ENCODE measurements at regions not wholly inside any gene's neighbourhood (a gene's known extent, or its start where the extent isn't known, plus 50 kb on each side); places are given as distances from the start of the nearest gene placed in this dataset.
A peak's percentile ranks its signal among the peaks of the same experiment; 100 is the strongest.

- Mint-ChIP-seq H3K36me3 (peaks cover 0 to 3% of the 10 kb centered on the region in 2 donors), H3K27me3 (ENCODE audit: low read depth in 3 of 3) (peaks cover 46 to 71% (median 63%) of the 10 kb centered on the region in 3 donors), H3K9me3 (peaks cover 0 to 12% (median 3%) of the 10 kb centered on the region in 7 donors), H3K4me1 (peaks cover 17% of the 10 kb centered on the region), H3K27ac (no peak overlapping the region), H3K4me3 (peak overlapping the region; percentile 87 to 99)
- Histone ChIP-seq H3K36me3 (replicated peaks in 1 of 2; ENCODE audit: control insufficient read depth in 1 of 2, insufficient read depth in 2 of 2, low read length in 2 of 2) (no peaks in the 10 kb centered on the region), H3K4me2 (replicated peaks; ENCODE audit: extremely low read depth, low read length, poor library complexity, severe bottlenecking) (peak overlapping the region; percentile 96), H3K4me1 (ENCODE audit: control insufficient read depth in 1 of 2, insufficient read depth in 2 of 2, low read length in 2 of 2) (peaks cover 15 to 20% of the 10 kb centered on the region in 2 donors), H3K9me3 (replicated peaks in 1 of 2; ENCODE audit: control insufficient read depth in 1 of 2, insufficient read depth in 1 of 2, low read length in 2 of 2) (peaks cover 0 to 12% of the 10 kb centered on the region in 2 donors), H3K4me3 (replicated peaks in 1 of 3; ENCODE audit: low read depth in 2 of 3, low read length in 3 of 3) (peak overlapping the region; percentile 37 to 81 (median 56)), H3K79me2 (ENCODE audit: insufficient read depth, low read length) (no peaks in the 10 kb centered on the region), H3K27ac (ENCODE audit: low read depth in 1 of 2, low read length in 2 of 2) (no peak overlapping the region), H3K9ac (ENCODE audit: insufficient read depth, low read length, poor library complexity, severe bottlenecking) (peak overlapping the region; percentile 46), H2AFZ (ENCODE audit: insufficient read depth, low read depth, low read length, poor library complexity, severe bottlenecking) (peak overlapping the region; percentile 88), H4K20me1 (ENCODE audit: insufficient read depth, low read length) (no peaks in the 10 kb centered on the region), H3K27me3 (ENCODE audit: control insufficient read depth in 2 of 2, insufficient read depth in 2 of 2, low read length in 2 of 2) (peaks cover 54 to 61% of the 10 kb centered on the region in 2 donors)
- WGBS (ENCODE audit: insufficient coverage) = under 1% methylated on average over 82 of the region's 92 CpGs
- TF ChIP-seq, protein P1, sequence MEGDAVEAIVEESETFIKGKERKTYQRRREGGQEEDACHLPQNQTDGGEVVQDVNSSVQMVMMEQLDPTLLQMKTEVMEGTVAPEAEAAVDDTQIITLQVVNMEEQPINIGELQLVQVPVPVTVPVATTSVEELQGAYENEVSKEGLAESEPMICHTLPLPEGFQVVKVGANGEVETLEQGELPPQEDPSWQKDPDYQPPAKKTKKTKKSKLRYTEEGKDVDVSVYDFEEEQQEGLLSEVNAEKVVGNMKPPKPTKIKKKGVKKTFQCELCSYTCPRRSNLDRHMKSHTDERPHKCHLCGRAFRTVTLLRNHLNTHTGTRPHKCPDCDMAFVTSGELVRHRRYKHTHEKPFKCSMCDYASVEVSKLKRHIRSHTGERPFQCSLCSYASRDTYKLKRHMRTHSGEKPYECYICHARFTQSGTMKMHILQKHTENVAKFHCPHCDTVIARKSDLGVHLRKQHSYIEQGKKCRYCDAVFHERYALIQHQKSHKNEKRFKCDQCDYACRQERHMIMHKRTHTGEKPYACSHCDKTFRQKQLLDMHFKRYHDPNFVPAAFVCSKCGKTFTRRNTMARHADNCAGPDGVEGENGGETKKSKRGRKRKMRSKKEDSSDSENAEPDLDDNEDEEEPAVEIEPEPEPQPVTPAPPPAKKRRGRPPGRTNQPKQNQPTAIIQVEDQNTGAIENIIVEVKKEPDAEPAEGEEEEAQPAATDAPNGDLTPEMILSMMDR (IDR thresholded peaks at IDR 0.05) = no peak
- DNase-seq = no peak
- intact Hi-C loops (cut with micrococcal nuclease) = no loop called here
Measured at GRCh38 chr4:41360214-41360920, 103.6 kb downstream of the UCHL1 start.

DNA sequence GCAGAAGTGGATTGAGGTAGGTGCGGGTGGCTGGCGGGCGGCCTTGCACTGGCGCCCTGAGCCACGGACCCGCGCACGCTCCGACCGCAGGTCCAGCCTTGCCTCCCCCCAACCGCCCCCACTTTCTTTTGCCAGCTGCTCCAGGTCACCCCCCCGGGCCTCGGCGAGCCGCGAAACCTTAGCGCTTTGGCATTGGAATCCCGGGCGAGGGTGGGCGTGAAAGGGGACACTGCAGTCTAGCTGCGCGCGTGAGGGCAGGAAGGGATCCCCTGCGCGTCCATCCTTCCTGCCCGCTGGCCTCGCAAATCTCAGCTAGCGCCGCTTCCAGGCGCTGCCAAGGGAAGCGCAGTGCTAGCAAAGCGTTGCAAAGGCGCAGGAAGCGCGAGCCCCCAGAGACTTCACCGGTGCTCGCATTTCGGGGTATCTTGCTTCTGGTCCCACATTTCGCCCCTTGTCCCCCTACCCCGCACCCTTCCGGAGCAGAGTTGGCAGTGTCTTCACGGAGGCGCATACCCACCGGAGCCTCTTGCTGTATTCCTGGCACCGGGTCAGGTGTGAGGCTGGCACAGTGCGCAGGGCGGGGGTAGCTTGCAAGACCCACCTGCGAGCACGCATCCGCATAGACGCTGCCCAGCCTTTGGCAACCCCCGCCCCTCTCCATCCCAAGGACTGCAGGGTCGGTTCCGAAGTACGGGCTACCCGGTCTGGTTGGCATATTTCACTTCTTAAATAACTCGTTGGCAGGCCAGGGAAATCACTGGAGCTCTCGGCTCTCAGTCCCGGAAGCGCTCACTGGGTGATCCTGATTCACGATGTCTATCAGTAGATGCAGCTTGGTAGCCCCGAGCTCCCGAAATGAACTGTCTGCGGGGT lies 104.4 kb downstream of the UCHL1 start:
- peaks cover 15 to 20% of the 10 kb centered on the region in 2 donors for H3K4me1 ChIP-seq (ENCODE audit: control insufficient read depth in 1 of 2, insufficient read depth in 2 of 2, low read length in 2 of 2)
- peaks cover 0 to 12% of the 10 kb centered on the region in 2 donors for H3K9me3 ChIP-seq (replicated peaks in 1 of 2; ENCODE audit: control insufficient read depth in 1 of 2, insufficient read depth in 1 of 2, low read length in 2 of 2)
- peaks cover 54 to 61% of the 10 kb centered on the region in 2 donors for H3K27me3 ChIP-seq (ENCODE audit: control insufficient read depth in 2 of 2, insufficient read depth in 2 of 2, low read length in 2 of 2)
- Mint-ChIP-seq H3K36me3 (peaks cover 0 to 3% of the 10 kb centered on the region in 2 donors), H3K4me1 (peaks cover 17% of the 10 kb centered on the region), H3K27ac (peak overlapping the region in 3 of 7 donors; percentile 32 to 71 (median 41)), H3K27me3 (ENCODE audit: low read depth in 3 of 3) (peaks cover 46 to 71% (median 67%) of the 10 kb centered on the region in 3 donors), H3K4me3 (peak overlapping the region; percentile 87 to 99), H3K9me3 (peaks cover 0 to 14% (median 3%) of the 10 kb centered on the region in 7 donors)
- H3K4me2 ChIP-seq (replicated peaks; ENCODE audit: extremely low read depth, low read length, poor library complexity, severe bottlenecking) = peak overlapping the region; percentile 96
- peak overlapping the region; percentile 37 to 81 (median 56) for H3K4me3 ChIP-seq (replicated peaks in 1 of 3; ENCODE audit: low read depth in 2 of 3, low read length in 3 of 3)
- TF ChIP-seq, protein P1 (IDR thresholded peaks at IDR 0.05) = no peak
- under 1% methylated on average over 56 of the region's 64 CpGs for WGBS (ENCODE audit: insufficient coverage)
- H2AFZ ChIP-seq (ENCODE audit: insufficient read depth, low read depth, low read length, poor library complexity, severe bottlenecking) = peak overlapping the region; percentile 88
- H3K79me2 ChIP-seq (ENCODE audit: insufficient read depth, low read length) = no peaks in the 10 kb centered on the region
- intact Hi-C loops (cut with micrococcal nuclease) = no loop called here
- peak overlapping the region; percentile 46 for H3K9ac ChIP-seq (ENCODE audit: insufficient read depth, low read length, poor library complexity, severe bottlenecking)
- no peaks in the 10 kb centered on the region for H4K20me1 ChIP-seq (ENCODE audit: insufficient read depth, low read length)
- DNase-seq = peak in 2 of 3 donors; percentile 10 to 14
- no peaks in the 10 kb centered on the region for H3K36me3 ChIP-seq (replicated peaks in 1 of 2; ENCODE audit: control insufficient read depth in 1 of 2, insufficient read depth in 2 of 2, low read length in 2 of 2)
- H3K27ac ChIP-seq (ENCODE audit: low read depth in 1 of 2, low read length in 2 of 2) = no peak overlapping the region
